ENCODE measurements at regions not wholly inside any gene's neighbourhood (a gene's known extent, or its start where the extent isn't known, plus 50 kb on each side); places are given as distances from the start of the nearest gene placed in this dataset.
A peak's percentile ranks its signal among the peaks of the same experiment; 100 is the strongest.

GRCh38 chr7:50151661-50152060 is 58.6 kb upstream of the ZPBP start:
- no peak for DNase-seq (ENCODE audit: low read depth)
- H3K4me3 ChIP-seq (ENCODE audit: low read depth, low read length), result no peak overlapping the region
- no peak for TF ChIP-seq CTCF (IDR thresholded peaks at IDR 0.05; ENCODE audit: low read depth, low read length, missing control alignments)

- H3K4me3 ChIP-seq (ENCODE audit: low read depth, low read length), result no peak overlapping the region
- no peak for DNase-seq (ENCODE audit: low read depth)
- TF ChIP-seq CTCF (IDR thresholded peaks at IDR 0.05; ENCODE audit: low read depth, low read length, missing control alignments), result no peak
These were observed 58.0 kb upstream of the ZPBP start for GRCh38 chr7:50151001-50151400.

GRCh38 chr7:50149369-50149768 is 56.3 kb upstream of the ZPBP start:
- no peak for TF ChIP-seq CTCF (IDR thresholded peaks at IDR 0.05; ENCODE audit: low read depth, low read length, missing control alignments)
- DNase-seq (ENCODE audit: low read depth), result no peak

GRCh38 chr7:50147951-50148808 is 55.1 kb upstream of the ZPBP start:
- H3K4me3 ChIP-seq (ENCODE audit: low read depth, low read length), result no peak overlapping the region
- DNase-seq (ENCODE audit: low read depth), result peak; percentile 34
- no peak for TF ChIP-seq CTCF (IDR thresholded peaks at IDR 0.05; ENCODE audit: low read depth, low read length, missing control alignments)

More at GRCh38 chr7:50149369-50149768, 56.3 kb upstream of the ZPBP start:
- no peak overlapping the region for H3K4me3 ChIP-seq (ENCODE audit: low read depth, low read length)

GRCh38 chr7:50146692-50147091 is 53.6 kb upstream of the ZPBP start:
- TF ChIP-seq CTCF (IDR thresholded peaks at IDR 0.05; ENCODE audit: low read depth, low read length, missing control alignments), result no peak
- no peak for DNase-seq (ENCODE audit: low read depth)
- H3K4me3 ChIP-seq (ENCODE audit: low read depth, low read length), result no peak overlapping the region

GRCh38 chr7:50145801-50146338 is 52.8 kb upstream of the ZPBP start:
- H3K4me3 ChIP-seq (ENCODE audit: low read depth, low read length), result no peak overlapping the region
- no peak for TF ChIP-seq CTCF (IDR thresholded peaks at IDR 0.05; ENCODE audit: low read depth, low read length, missing control alignments)
- DNase-seq (ENCODE audit: low read depth), result no peak
